ENCODE measurements at regions not wholly inside any gene's neighbourhood (a gene's known extent, or its start where the extent isn't known, plus 50 kb on each side); places are given as distances from the start of the nearest gene placed in this dataset.

DNA sequence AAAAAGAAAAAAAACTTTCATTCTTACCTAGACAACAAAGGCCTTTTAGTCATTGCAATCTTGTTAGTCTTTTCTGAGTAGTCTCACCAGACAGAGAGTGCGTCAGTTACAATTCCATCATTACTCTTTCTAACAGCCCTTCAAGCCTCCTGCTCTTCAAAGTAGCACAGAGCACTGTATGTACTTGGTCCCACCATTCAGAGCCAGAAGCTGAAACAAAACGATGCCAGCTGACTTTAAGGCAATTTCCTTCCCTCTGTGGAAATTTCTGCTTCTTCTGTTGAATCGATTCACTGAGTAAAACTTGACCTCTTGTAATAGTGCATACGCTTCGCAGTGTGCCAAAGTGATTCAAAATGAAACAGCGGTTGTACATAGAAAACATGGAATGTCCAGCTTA lies 57.7 kb upstream of the TENM3 start:
- ChIA-PET CTCF (ENCODE audit: low intra/inter-chr PET ratio, low total read pairs) (no interaction called here), POLR2A (no interaction called here)
- no peak for ATAC-seq
- no peak for DNase-seq (ENCODE audit: low spot score)
- Histone ChIP-seq H3K9me3 (ENCODE audit: low read length) (no peaks in the 10 kb centered on the region), H4K20me1 (ENCODE audit: insufficient read depth, low read length) (no peaks in the 10 kb centered on the region), H3K27ac (ENCODE audit: extremely low read length, insufficient read depth, low read length) (no peak overlapping the region), H3K4me3 (replicated peaks in 1 of 3; ENCODE audit: insufficient read depth in 1 of 3, low read depth in 2 of 3, low read length in 3 of 3) (no peak overlapping the region), H3K4me1 (ENCODE audit: insufficient read depth, low read length) (no peaks in the 10 kb centered on the region), H3K79me2 (ENCODE audit: insufficient read depth, low read length) (no peaks in the 10 kb centered on the region), H3K27me3 (ENCODE audit: control insufficient read depth in 1 of 2, insufficient read depth in 2 of 2, low read length in 2 of 2) (no peaks in the 10 kb centered on the region), H3K4me2 (ENCODE audit: low read depth, low read length) (no peak overlapping the region), H3K9ac (ENCODE audit: insufficient read depth, low read depth, low read length) (no peak overlapping the region), H2AFZ (ENCODE audit: low read length) (no peak overlapping the region), H3K36me3 (replicated peaks in 1 of 2; ENCODE audit: control insufficient read depth in 1 of 2, insufficient read depth in 2 of 2, low read length in 2 of 2) (no peaks in the 10 kb centered on the region)
- intact Hi-C loops (cut with micrococcal nuclease; ENCODE audit: unreplicated experiment) (no loop called here), in situ Hi-C loops (cut with HindIII; ENCODE audit: extremely low pct_ligation_motif_present, low pct_unique_long_range_greater_than_20kb) (no loop called here)
- BruUV-seq (replicated peaks), result no TSS peak
- FAIRE-seq, result no peak
- WGBS (ENCODE audit: low lambda C conversion rate), result 41% methylated on average over 6 of the region's 6 CpGs
- TF ChIP-seq ZNF616 (CRISPR knock-in tag; IDR thresholded peaks at IDR 0.05; ENCODE audit: low read depth) (no peak), ZNF530 (CRISPR knock-in tag; IDR thresholded peaks at IDR 0.05; ENCODE audit: low read depth) (no peak), GPN1 (CRISPR knock-in tag; IDR thresholded peaks at IDR 0.05; ENCODE audit: borderline replicate concordance) (no peak), ZNF569 (CRISPR knock-in tag; IDR thresholded peaks at IDR 0.05; ENCODE audit: borderline replicate concordance) (no peak), TAF15 (IDR thresholded peaks at IDR 0.05; ENCODE audit: low read depth, low read length, poor library complexity, severe bottlenecking) (no peak), ZNF367 (CRISPR knock-in tag; IDR thresholded peaks at IDR 0.05; ENCODE audit: borderline replicate concordance) (no peak), ZNF572 (CRISPR knock-in tag; IDR thresholded peaks at IDR 0.05) (no peak), NFE2L2 (IDR thresholded peaks at IDR 0.05; ENCODE audit: low read length) (no peak), ZNF24 (IDR thresholded peaks at IDR 0.05) (no peak)
- TF ChIP-seq, protein P1, sequence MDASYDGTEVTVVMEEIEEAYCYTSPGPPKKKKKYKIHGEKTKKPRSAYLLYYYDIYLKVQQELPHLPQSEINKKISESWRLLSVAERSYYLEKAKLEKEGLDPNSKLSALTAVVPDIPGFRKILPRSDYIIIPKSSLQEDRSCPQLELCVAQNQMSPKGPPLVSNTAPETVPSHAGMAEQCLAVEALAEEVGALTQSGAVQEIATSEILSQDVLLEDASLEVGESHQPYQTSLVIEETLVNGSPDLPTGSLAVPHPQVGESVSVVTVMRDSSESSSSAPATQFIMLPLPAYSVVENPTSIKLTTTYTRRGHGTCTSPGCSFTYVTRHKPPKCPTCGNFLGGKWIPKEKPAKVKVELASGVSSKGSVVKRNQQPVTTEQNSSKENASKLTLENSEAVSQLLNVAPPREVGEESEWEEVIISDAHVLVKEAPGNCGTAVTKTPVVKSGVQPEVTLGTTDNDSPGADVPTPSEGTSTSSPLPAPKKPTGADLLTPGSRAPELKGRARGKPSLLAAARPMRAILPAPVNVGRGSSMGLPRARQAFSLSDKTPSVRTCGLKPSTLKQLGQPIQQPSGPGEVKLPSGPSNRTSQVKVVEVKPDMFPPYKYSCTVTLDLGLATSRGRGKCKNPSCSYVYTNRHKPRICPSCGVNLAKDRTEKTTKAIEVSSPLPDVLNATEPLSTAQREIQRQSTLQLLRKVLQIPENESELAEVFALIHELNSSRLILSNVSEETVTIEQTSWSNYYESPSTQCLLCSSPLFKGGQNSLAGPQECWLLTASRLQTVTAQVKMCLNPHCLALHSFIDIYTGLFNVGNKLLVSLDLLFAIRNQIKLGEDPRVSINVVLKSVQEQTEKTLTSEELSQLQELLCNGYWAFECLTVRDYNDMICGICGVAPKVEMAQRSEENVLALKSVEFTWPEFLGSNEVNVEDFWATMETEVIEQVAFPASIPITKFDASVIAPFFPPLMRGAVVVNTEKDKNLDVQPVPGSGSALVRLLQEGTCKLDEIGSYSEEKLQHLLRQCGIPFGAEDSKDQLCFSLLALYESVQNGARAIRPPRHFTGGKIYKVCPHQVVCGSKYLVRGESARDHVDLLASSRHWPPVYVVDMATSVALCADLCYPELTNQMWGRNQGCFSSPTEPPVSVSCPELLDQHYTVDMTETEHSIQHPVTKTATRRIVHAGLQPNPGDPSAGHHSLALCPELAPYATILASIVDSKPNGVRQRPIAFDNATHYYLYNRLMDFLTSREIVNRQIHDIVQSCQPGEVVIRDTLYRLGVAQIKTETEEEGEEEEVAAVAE (CRISPR knock-in tag; IDR thresholded peaks at IDR 0.05; ENCODE audit: borderline replicate concordance), result no peak
- TF ChIP-seq, protein P2, sequence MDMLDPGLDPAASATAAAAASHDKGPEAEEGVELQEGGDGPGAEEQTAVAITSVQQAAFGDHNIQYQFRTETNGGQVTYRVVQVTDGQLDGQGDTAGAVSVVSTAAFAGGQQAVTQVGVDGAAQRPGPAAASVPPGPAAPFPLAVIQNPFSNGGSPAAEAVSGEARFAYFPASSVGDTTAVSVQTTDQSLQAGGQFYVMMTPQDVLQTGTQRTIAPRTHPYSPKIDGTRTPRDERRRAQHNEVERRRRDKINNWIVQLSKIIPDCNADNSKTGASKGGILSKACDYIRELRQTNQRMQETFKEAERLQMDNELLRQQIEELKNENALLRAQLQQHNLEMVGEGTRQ (IDR thresholded peaks at IDR 0.05; ENCODE audit: low read depth, low read length), result no peak
- TF ChIP-seq, protein P2 (CRISPR knock-in tag; IDR thresholded peaks at IDR 0.05; ENCODE audit: borderline replicate concordance), result no peak
- TF ChIP-seq, protein P3, sequence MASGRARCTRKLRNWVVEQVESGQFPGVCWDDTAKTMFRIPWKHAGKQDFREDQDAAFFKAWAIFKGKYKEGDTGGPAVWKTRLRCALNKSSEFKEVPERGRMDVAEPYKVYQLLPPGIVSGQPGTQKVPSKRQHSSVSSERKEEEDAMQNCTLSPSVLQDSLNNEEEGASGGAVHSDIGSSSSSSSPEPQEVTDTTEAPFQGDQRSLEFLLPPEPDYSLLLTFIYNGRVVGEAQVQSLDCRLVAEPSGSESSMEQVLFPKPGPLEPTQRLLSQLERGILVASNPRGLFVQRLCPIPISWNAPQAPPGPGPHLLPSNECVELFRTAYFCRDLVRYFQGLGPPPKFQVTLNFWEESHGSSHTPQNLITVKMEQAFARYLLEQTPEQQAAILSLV (CRISPR knock-in tag; IDR thresholded peaks at IDR 0.05; ENCODE audit: borderline replicate concordance), result no peak
- TF ChIP-seq, protein P4, sequence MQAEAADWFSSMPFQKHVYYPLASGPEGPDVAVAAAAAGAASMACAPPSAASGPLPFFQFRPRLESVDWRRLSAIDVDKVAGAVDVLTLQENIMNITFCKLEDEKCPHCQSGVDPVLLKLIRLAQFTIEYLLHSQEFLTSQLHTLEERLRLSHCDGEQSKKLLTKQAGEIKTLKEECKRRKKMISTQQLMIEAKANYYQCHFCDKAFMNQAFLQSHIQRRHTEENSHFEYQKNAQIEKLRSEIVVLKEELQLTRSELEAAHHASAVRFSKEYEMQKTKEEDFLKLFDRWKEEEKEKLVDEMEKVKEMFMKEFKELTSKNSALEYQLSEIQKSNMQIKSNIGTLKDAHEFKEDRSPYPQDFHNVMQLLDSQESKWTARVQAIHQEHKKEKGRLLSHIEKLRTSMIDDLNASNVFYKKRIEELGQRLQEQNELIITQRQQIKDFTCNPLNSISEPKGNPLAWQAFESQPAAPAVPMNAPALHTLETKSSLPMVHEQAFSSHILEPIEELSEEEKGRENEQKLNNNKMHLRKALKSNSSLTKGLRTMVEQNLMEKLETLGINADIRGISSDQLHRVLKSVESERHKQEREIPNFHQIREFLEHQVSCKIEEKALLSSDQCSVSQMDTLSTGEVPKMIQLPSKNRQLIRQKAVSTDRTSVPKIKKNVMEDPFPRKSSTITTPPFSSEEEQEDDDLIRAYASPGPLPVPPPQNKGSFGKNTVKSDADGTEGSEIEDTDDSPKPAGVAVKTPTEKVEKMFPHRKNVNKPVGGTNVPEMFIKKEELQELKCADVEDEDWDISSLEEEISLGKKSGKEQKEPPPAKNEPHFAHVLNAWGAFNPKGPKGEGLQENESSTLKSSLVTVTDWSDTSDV (CRISPR knock-in tag; IDR thresholded peaks at IDR 0.05), result no peak

Data from HepG2 (cell line).